ENCODE measurements at regions not wholly inside any gene's neighbourhood (a gene's known extent, or its start where the extent isn't known, plus 50 kb on each side); places are given as distances from the start of the nearest gene placed in this dataset.
"Not testable (repeated sequence)": the region's sequence is repeated elsewhere in the genome, so short reads cannot be mapped to it uniquely, and the experiment has no call there.

DNA sequence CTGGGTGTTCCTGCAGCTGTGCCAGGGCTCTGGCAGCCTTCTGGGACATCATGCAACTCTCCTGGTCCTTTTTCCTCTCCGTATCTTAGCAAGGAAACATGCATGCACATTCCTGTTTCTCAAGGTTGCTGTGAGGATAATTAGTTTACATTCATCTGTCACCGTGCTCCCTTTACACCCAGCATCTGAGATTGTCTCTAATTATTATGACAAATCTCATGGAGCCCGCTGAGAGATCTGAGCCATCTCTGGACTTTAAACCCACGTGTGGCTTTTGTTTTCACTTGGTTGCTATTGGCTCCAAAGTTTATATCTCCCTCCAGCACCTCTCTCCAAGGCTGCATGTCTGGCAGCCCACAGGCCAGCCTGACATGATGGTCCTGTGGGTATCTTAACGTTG is 167.6 kb downstream of the UNC5CL start:
- Mint-ChIP-seq H3K36me3 (ENCODE audit: low read depth) (peaks cover 1% of the 10 kb centered on the region), H3K27ac (no peak overlapping the region), H3K4me1 (peaks cover 5% of the 10 kb centered on the region), H3K4me3 (no peak overlapping the region), H3K27me3 (ENCODE audit: insufficient read depth) (peaks cover 8% of the 10 kb centered on the region), H3K9me3 (no peaks in the 10 kb centered on the region)
- Histone ChIP-seq H3K4me1 (ENCODE audit: control insufficient read depth, insufficient read depth, low read length) (peaks cover 3% of the 10 kb centered on the region), H3K36me3 (ENCODE audit: control insufficient read depth, insufficient read depth, low read length) (no peaks in the 10 kb centered on the region), H3K9ac (ENCODE audit: extremely low read depth, low read length, poor library complexity, severe bottlenecking) (no peak overlapping the region), H3K4me3 (ENCODE audit: low read length) (no peak overlapping the region), H3K27me3 (ENCODE audit: control insufficient read depth, insufficient read depth, low read length, poor library complexity, severe bottlenecking) (peaks cover 4% of the 10 kb centered on the region), H3K9me3 (ENCODE audit: control insufficient read depth, low read length) (no peaks in the 10 kb centered on the region), H3K27ac (ENCODE audit: low read depth, low read length) (no peak overlapping the region)
- WGBS, 2 experiments (ENCODE audit: insufficient coverage in 1 of 2, insufficient read length in 1 of 2): 79 to 80% methylated on average over 4 to 5 of the region's 5 CpGs
- DNase-seq: no peak
- TF ChIP-seq, protein P1, sequence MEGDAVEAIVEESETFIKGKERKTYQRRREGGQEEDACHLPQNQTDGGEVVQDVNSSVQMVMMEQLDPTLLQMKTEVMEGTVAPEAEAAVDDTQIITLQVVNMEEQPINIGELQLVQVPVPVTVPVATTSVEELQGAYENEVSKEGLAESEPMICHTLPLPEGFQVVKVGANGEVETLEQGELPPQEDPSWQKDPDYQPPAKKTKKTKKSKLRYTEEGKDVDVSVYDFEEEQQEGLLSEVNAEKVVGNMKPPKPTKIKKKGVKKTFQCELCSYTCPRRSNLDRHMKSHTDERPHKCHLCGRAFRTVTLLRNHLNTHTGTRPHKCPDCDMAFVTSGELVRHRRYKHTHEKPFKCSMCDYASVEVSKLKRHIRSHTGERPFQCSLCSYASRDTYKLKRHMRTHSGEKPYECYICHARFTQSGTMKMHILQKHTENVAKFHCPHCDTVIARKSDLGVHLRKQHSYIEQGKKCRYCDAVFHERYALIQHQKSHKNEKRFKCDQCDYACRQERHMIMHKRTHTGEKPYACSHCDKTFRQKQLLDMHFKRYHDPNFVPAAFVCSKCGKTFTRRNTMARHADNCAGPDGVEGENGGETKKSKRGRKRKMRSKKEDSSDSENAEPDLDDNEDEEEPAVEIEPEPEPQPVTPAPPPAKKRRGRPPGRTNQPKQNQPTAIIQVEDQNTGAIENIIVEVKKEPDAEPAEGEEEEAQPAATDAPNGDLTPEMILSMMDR (conservative IDR thresholded peaks at IDR 0.05): no peak

DNA sequence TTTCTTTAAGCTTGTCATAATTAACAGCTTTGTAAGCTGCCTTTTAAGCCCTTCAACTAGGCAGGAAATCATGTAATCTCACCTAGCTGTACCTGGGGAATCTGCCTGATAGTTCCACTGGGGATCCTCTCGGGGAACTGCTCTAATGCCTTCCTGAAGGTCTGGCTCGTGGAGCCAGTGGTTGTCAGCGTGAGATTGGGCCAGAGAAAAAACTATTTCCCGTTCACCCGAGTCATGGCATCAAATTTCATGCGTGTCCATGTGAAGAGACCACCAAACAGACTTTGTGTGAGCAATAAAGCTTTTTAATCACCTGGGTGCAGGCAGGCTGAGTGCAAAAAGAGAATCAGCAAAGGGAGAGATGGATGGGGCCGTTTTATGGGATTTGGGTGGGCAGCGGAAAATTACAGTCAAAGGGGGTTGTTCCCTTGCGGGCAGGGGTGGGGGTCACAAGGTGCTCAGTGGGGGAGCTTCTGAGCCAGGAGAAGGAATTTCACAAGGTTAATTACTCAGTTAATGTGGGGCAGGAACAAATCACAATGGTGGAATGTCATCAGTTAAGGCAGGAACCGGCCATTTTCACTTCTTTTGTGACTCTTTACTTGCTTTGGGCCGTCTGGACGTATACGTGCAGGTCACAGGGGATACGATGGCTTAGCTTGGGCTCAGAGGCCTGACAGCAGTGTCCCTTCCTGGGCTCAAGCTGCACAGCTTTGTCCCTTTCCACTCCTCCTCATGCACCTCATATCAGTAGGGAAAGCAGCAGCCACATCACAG is 170.7 kb downstream of the UNC5CL start:
- H3K27me3 ChIP-seq (ENCODE audit: control insufficient read depth, insufficient read depth, low read length, poor library complexity, severe bottlenecking); H3K27ac ChIP-seq (ENCODE audit: low read depth, low read length); H3K4me1 Mint-ChIP-seq; H3K9ac ChIP-seq (ENCODE audit: extremely low read depth, low read length, poor library complexity, severe bottlenecking); H3K27me3 Mint-ChIP-seq (ENCODE audit: insufficient read depth); H3K9me3 Mint-ChIP-seq; H3K36me3 Mint-ChIP-seq (ENCODE audit: low read depth); H3K36me3 ChIP-seq (ENCODE audit: control insufficient read depth, insufficient read depth, low read length); H3K4me1 ChIP-seq (ENCODE audit: control insufficient read depth, insufficient read depth, low read length); H3K27ac Mint-ChIP-seq: not testable (repeated sequence)
- 51 to 65% methylated on average over 14 of the region's 14 CpGs for WGBS, 2 experiments (ENCODE audit: insufficient coverage in 1 of 2, insufficient read length in 1 of 2)
- peak; percentile 80 for DNase-seq
- peak overlapping the region; percentile 3 for H3K4me3 Mint-ChIP-seq
- peak overlapping the region; percentile 54 for H3K4me3 ChIP-seq (ENCODE audit: low read length)
- peaks cover 15% of the 10 kb centered on the region for H3K9me3 ChIP-seq (ENCODE audit: control insufficient read depth, low read length)

DNA sequence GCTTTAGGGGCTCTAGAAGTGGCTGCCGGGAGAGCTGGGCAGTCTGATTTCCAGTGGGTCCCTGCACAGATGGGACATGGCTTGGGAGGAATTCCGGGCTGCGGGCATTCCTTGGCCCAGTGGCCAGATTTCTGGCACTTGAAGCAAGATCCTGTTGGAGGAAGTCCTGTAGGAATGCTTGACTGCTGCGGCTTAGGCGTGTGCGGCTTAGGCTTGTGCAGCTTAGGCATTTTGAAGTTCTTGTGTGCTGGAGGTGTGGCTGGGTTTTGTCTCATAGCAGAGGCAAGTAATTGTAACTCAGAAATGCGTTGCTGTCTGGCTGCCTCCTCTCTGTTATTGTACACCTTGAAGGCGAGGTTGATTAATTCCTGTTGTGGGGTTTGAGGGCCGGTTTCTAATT is 171.5 kb downstream of the UNC5CL start:
- H3K9ac ChIP-seq (ENCODE audit: extremely low read depth, low read length, poor library complexity, severe bottlenecking); H3K36me3 Mint-ChIP-seq (ENCODE audit: low read depth); H3K27ac ChIP-seq (ENCODE audit: low read depth, low read length); H3K4me1 Mint-ChIP-seq; DNase-seq; H3K4me3 Mint-ChIP-seq; H3K27me3 Mint-ChIP-seq (ENCODE audit: insufficient read depth); H3K27me3 ChIP-seq (ENCODE audit: control insufficient read depth, insufficient read depth, low read length, poor library complexity, severe bottlenecking); H3K27ac Mint-ChIP-seq; H3K4me1 ChIP-seq (ENCODE audit: control insufficient read depth, insufficient read depth, low read length); H3K4me3 ChIP-seq (ENCODE audit: low read length); H3K9me3 Mint-ChIP-seq; H3K36me3 ChIP-seq (ENCODE audit: control insufficient read depth, insufficient read depth, low read length): not testable (repeated sequence)
- peaks cover 15% of the 10 kb centered on the region for H3K9me3 ChIP-seq (ENCODE audit: control insufficient read depth, low read length)
- WGBS, 2 experiments (ENCODE audit: insufficient coverage in 1 of 2, insufficient read length in 1 of 2): 86 to 93% methylated on average over 4 to 9 of the region's 9 CpGs

DNA sequence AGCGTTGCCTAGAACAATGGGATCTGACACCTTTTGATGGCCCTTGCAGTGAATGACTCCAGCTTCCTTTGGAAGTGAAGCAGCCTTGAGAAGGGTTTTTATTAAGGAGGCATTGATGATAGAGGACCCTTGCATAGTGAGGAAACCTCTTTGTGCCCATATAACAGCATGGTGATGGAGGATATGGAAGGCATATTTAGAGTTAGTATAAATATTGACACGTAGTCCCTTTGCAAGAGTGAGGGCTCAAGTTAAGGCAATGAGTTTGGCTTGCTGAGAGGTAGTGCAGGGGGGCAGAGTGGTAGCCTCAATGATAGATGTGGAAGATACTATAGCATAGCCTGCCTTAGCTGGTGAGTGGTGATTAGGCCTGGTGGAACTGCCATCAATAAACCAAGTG is 173.8 kb downstream of the UNC5CL start:
- H3K36me3 ChIP-seq (ENCODE audit: control insufficient read depth, insufficient read depth, low read length); H3K27me3 Mint-ChIP-seq (ENCODE audit: insufficient read depth); H3K4me3 Mint-ChIP-seq; H3K27me3 ChIP-seq (ENCODE audit: control insufficient read depth, insufficient read depth, low read length, poor library complexity, severe bottlenecking); H3K4me1 ChIP-seq (ENCODE audit: control insufficient read depth, insufficient read depth, low read length); H3K4me1 Mint-ChIP-seq; H3K9me3 Mint-ChIP-seq; H3K27ac ChIP-seq (ENCODE audit: low read depth, low read length); DNase-seq; H3K27ac Mint-ChIP-seq; H3K9ac ChIP-seq (ENCODE audit: extremely low read depth, low read length, poor library complexity, severe bottlenecking); H3K36me3 Mint-ChIP-seq (ENCODE audit: low read depth); H3K4me3 ChIP-seq (ENCODE audit: low read length): not testable (repeated sequence)
- 89 to 94% methylated on average over 2 of the region's 2 CpGs for WGBS, 2 experiments (ENCODE audit: insufficient coverage in 1 of 2, insufficient read length in 1 of 2)
- peaks cover 15% of the 10 kb centered on the region for H3K9me3 ChIP-seq (ENCODE audit: control insufficient read depth, low read length)
